ENCODE measurements at regions not wholly inside any gene's neighbourhood (a gene's known extent, or its start where the extent isn't known, plus 50 kb on each side); places are given as distances from the start of the nearest gene placed in this dataset.

DNA sequence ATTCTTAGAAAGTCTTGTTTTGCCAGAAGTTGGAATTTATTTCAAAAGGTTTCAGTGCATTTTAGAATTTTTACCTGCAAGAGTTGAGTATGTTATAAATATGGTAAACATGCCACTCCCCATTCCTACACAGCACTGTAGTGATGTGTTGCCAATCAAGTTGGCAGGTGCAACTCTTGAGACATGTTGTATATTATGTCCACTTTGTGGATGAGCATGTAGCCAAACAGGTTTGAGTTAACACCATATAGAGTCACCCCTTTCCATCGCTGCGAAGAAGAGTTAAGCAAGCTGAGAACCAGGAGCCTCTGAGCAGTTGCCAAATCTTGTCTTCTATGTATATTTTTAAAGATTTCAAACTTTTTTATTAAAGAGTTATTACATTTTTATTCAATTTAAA, 359.8 kb downstream of the LMO7 start:
- TF ChIP-seq TAF1 (IDR thresholded peaks at IDR 0.05; ENCODE audit: borderline replicate concordance, low read depth, low read length), result no peak
- no peak for TF ChIP-seq POLR2AphosphoS5 (IDR thresholded peaks at IDR 0.05; ENCODE audit: low read depth, low read length)
